Fibroblast of lung (primary cell): ENCODE measurements at regions not wholly inside any gene's neighbourhood (a gene's known extent, or its start where the extent isn't known, plus 50 kb on each side); places are given as distances from the start of the nearest gene placed in this dataset.

Experiments
- DNase-seq, 2 donors: peaks; one replicate each; pipeline versions ENCODE4 v3.0.0 to v3.0.0-alpha.2; 2010; ENCODE audit warnings: low read depth in 2 of 2
- H2AFZ ChIP-seq: 2 replicates; pipeline ENCODE4 v1.5.1; 2012; ENCODE audit warnings: low read length, control low read depth, inconsistent platforms
- H3K27ac ChIP-seq: 2 replicates; pipeline ENCODE4 v1.5.1; 2011; ENCODE audit warnings: low read length, control low read depth; ENCODE audit not compliant: insufficient read depth
- H3K27me3 ChIP-seq: 2 replicates; pipeline ENCODE4 v1.5.1; 2011; ENCODE audit warnings: mild to moderate bottlenecking, low read length; ENCODE audit not compliant: control insufficient read depth, insufficient read depth
- H3K36me3 ChIP-seq: 2 replicates; pipeline ENCODE4 v1.5.1; 2011; ENCODE audit warnings: low read length; ENCODE audit not compliant: control insufficient read depth, insufficient read depth
- H3K4me1 ChIP-seq: 2 replicates; pipeline ENCODE4 v1.5.1; 2011; ENCODE audit warnings: low read length; ENCODE audit not compliant: control insufficient read depth, insufficient read depth; ENCODE audit errors: extremely low read depth
- H3K4me2 ChIP-seq: 2 replicates; pipeline ENCODE4 v1.5.1; 2011; ENCODE audit warnings: low read length, control low read depth; ENCODE audit not compliant: insufficient read depth; ENCODE audit errors: extremely low read depth
- H3K4me3 ChIP-seq, 4 experiments: fragments of 200-600 bp in 1 of 4; sonication (generic) in 1 of 4; replicated peaks in 1 of 4; 2 replicates each; pipeline ENCODE4 v1.5.1; 2011 to 2016; ENCODE audit warnings: low read length in 4 of 4, low read depth in 3 of 4, mild to moderate bottlenecking in 3 of 4, control low read depth in 2 of 4, inconsistent platforms in 1 of 4, mixed read lengths in 1 of 4; ENCODE audit not compliant: insufficient read depth in 1 of 4; ENCODE audit errors: control extremely low read depth in 1 of 4
- H3K79me2 ChIP-seq: 2 replicates; pipeline ENCODE4 v1.5.1; 2012; ENCODE audit warnings: mild to moderate bottlenecking, low read length, inconsistent platforms; ENCODE audit not compliant: control insufficient read depth, insufficient read depth
- H3K9ac ChIP-seq: 2 replicates; pipeline ENCODE4 v1.5.1; 2011; ENCODE audit warnings: mild to moderate bottlenecking, low read length, control low read depth; ENCODE audit not compliant: insufficient read depth
- H3K9me3 ChIP-seq: 2 replicates; pipeline ENCODE4 v1.5.1; 2012; ENCODE audit warnings: low read depth, low read length; ENCODE audit not compliant: control insufficient read depth, insufficient read depth
- H4K20me1 ChIP-seq: 2 replicates; pipeline ENCODE4 v1.5.1; 2011; ENCODE audit warnings: low read length; ENCODE audit not compliant: control insufficient read depth, insufficient read depth; ENCODE audit errors: extremely low read depth
- EZH2 ChIP-seq: IDR thresholded peaks from 2 replicates; pipeline ENCODE4 v1.5.1; 2012; ENCODE audit warnings: low read length, control low read depth, mild to moderate bottlenecking; ENCODE audit errors: missing control alignments
- TF ChIP-seq, protein P1 (sequence below), 2 donors: IDR thresholded peaks in 1 of 2; conservative IDR thresholded peaks in 1 of 2; 1 replicate in 1 of 2; 2 replicates in 1 of 2; pipeline ENCODE4 v1.5.1; 2011 to 2012; ENCODE audit warnings: low read length in 2 of 2, control low read depth in 1 of 2, inconsistent platforms in 1 of 2, low read depth in 1 of 2, mild to moderate bottlenecking in 1 of 2

DNA sequence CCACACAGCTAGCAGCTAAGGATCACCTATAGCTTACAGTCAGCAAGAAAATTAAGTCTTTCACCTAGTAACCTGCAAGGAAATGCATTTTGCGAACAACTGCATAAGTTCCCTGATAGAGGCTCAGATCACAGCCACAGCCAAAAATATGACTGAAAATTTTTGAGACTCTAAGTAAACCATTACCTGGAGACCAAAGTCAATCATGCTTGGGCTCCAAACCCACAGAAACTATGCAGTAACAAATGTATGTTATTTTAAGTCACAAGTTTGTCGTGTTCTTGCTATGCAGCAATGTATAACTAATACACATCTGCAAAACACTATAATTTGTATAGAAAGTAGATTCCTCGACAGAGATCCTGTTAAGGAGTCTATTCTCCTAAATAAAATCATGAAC, 1025.7 kb upstream of the RAG2 start:
- no peak overlapping the region for H3K4me2 ChIP-seq
- TF ChIP-seq, protein P1, sequence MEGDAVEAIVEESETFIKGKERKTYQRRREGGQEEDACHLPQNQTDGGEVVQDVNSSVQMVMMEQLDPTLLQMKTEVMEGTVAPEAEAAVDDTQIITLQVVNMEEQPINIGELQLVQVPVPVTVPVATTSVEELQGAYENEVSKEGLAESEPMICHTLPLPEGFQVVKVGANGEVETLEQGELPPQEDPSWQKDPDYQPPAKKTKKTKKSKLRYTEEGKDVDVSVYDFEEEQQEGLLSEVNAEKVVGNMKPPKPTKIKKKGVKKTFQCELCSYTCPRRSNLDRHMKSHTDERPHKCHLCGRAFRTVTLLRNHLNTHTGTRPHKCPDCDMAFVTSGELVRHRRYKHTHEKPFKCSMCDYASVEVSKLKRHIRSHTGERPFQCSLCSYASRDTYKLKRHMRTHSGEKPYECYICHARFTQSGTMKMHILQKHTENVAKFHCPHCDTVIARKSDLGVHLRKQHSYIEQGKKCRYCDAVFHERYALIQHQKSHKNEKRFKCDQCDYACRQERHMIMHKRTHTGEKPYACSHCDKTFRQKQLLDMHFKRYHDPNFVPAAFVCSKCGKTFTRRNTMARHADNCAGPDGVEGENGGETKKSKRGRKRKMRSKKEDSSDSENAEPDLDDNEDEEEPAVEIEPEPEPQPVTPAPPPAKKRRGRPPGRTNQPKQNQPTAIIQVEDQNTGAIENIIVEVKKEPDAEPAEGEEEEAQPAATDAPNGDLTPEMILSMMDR (conservative IDR thresholded peaks at IDR 0.05 in 1 of 2, IDR thresholded peaks at IDR 0.05 in 1 of 2; ENCODE audit: low read depth in 1 of 2, low read length in 2 of 2), result no peak
- no peak for TF ChIP-seq EZH2
- no peak for DNase-seq

DNA sequence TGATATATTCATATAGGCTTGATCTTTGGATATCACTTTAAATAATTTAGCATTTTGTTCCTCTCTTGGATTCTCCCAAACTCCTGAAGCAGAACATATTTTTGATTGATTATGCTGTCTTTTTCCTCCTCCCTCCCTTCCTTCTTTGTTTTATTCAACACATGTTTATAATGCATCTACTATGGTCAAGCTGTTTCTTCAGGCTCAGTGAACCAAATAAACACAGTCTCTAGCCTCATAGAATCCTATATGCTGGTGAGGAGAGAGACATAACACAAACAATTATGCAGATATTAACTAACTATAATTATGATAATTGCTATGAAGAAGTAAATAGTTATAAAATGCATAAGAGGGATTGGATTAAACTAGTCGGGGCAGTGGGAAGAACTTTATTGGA, 1023.6 kb upstream of the RAG2 start:
- H3K27me3 ChIP-seq, result no peaks in the 10 kb centered on the region
- H3K9ac ChIP-seq, result no peak overlapping the region
- no peaks in the 10 kb centered on the region for H4K20me1 ChIP-seq
- no peak for TF ChIP-seq EZH2
- H3K36me3 ChIP-seq, result no peaks in the 10 kb centered on the region
- no peak overlapping the region for H2AFZ ChIP-seq
- DNase-seq, result no peak
- no peaks in the 10 kb centered on the region for H3K79me2 ChIP-seq
- H3K4me1 ChIP-seq, result no peaks in the 10 kb centered on the region
- no peaks in the 10 kb centered on the region for H3K9me3 ChIP-seq
- no peak overlapping the region for H3K4me3 ChIP-seq
- H3K4me2 ChIP-seq, result no peak overlapping the region
- H3K27ac ChIP-seq, result no peak overlapping the region

More for the DNA sequence above, 1025.7 kb upstream of the RAG2 start:
- H3K36me3 ChIP-seq, result no peaks in the 10 kb centered on the region
- no peaks in the 10 kb centered on the region for H3K27me3 ChIP-seq
- no peak overlapping the region for H3K27ac ChIP-seq
- H4K20me1 ChIP-seq, result no peaks in the 10 kb centered on the region
- H2AFZ ChIP-seq, result no peak overlapping the region
- H3K79me2 ChIP-seq, result no peaks in the 10 kb centered on the region
- no peak overlapping the region for H3K4me3 ChIP-seq
- H3K9ac ChIP-seq, result no peak overlapping the region
- H3K9me3 ChIP-seq, result no peaks in the 10 kb centered on the region
- H3K4me1 ChIP-seq, result no peaks in the 10 kb centered on the region

DNA sequence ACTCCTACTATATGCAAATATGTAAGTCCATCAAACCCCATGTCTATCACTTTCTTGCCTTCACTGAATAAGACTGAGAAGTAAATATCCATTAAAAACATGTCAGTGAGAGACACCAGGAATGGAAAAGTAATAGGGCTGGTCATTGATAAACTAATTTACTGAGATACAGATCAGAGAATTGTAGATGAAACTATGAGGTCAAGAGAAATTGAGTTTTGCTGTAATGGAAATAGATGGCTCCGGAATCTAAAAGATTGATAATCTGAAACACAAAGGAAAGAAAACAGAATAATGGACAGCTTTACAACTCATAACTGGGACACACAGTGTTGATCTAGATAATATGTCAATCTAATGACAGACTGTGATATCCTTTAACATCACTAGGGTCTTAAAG, 1018.3 kb upstream of the RAG2 start:
- Histone ChIP-seq H3K9me3 (no peaks in the 10 kb centered on the region), H3K4me3 (no peak overlapping the region), H3K4me2 (no peak overlapping the region), H3K27me3 (no peaks in the 10 kb centered on the region), H2AFZ (no peak overlapping the region), H3K9ac (no peak overlapping the region), H3K27ac (no peak overlapping the region), H3K36me3 (no peaks in the 10 kb centered on the region), H3K79me2 (no peaks in the 10 kb centered on the region), H3K4me1 (no peaks in the 10 kb centered on the region), H4K20me1 (no peaks in the 10 kb centered on the region)
- TF ChIP-seq, protein P1 (conservative IDR thresholded peaks at IDR 0.05 in 1 of 2, IDR thresholded peaks at IDR 0.05 in 1 of 2; ENCODE audit: low read depth in 1 of 2, low read length in 2 of 2), result no peak
- no peak for TF ChIP-seq EZH2
- no peak for DNase-seq
